Loucy (cell line): ENCODE measurements at regions not wholly inside any gene's neighbourhood (a gene's known extent, or its start where the extent isn't known, plus 50 kb on each side); places are given as distances from the start of the nearest gene placed in this dataset.
A peak's percentile ranks its signal among the peaks of the same experiment; 100 is the strongest.

Source experiments
- H2AFZ ChIP-seq: fragments of 200-600 bp; sonication (generic); 2 replicates; pipeline ENCODE4 v1.6.0; 2016; ENCODE audit warnings: antibody characterized with exemption, mild to moderate bottlenecking, low read length, moderate library complexity
- H3F3A ChIP-seq: fragments of 200-600 bp; 2 replicates; pipeline ENCODE4 v1.6.0; 2016; ENCODE audit warnings: antibody characterized with exemption, low read depth, mild to moderate bottlenecking
- H3K27me3 ChIP-seq: fragments of 200-600 bp; sonication (generic); 2 replicates; pipeline ENCODE4 v1.6.1; 2014; ENCODE audit warnings: low read length, mild to moderate bottlenecking; ENCODE audit not compliant: insufficient read depth, poor library complexity, severe bottlenecking
- H3K36me3 ChIP-seq: fragments of 200-600 bp; sonication (generic); 2 replicates; pipeline ENCODE4 v1.6.1; 2016; ENCODE audit warnings: low read length; ENCODE audit not compliant: insufficient read depth
- H3K4me1 ChIP-seq: fragments of 200-600 bp; sonication (generic); 2 replicates; pipeline ENCODE4 v1.5.1; 2014; ENCODE audit warnings: low read length, mild to moderate bottlenecking; ENCODE audit not compliant: insufficient read depth, poor library complexity, severe bottlenecking
- H3K4me2 ChIP-seq: fragments of 200-600 bp; sonication (generic); 2 replicates; pipeline ENCODE4 v1.6.0; 2014; ENCODE audit warnings: antibody characterized with exemption, low read length, low read depth, mild to moderate bottlenecking; ENCODE audit not compliant: poor library complexity, severe bottlenecking
- H3K4me3 ChIP-seq: fragments of 200-600 bp; sonication (generic); 2 replicates; pipeline ENCODE4 v1.5.1; 2014; ENCODE audit warnings: low read length, mild to moderate bottlenecking, mixed read lengths; ENCODE audit not compliant: poor library complexity, severe bottlenecking
- H3K79me2 ChIP-seq: fragments of 200-600 bp; sonication (generic); 2 replicates; pipeline ENCODE4 v1.6.1; 2014; ENCODE audit warnings: low read length; ENCODE audit not compliant: insufficient read depth
- H3K9ac ChIP-seq: fragments of 200-600 bp; sonication (generic); 2 replicates; pipeline ENCODE4 v1.6.0; 2014; ENCODE audit warnings: mild to moderate bottlenecking, low read depth, low read length, moderate library complexity; ENCODE audit not compliant: poor library complexity, severe bottlenecking
- H3K9me2 ChIP-seq: fragments of 200-600 bp; sonication (generic); replicated peaks from 2 replicates; pipeline ENCODE4 v1.6.1; 2016; ENCODE audit warnings: low read depth, low read length, mixed read lengths
- H3K9me3 ChIP-seq: fragments of 200-600 bp; sonication (generic); 2 replicates; pipeline ENCODE4 v1.6.1; 2014; ENCODE audit warnings: mild to moderate bottlenecking, antibody characterized with exemption, low read length, low read depth; ENCODE audit not compliant: insufficient read depth
- H4K20me1 ChIP-seq: fragments of 200-600 bp; sonication (generic); 2 replicates; pipeline ENCODE4 v1.6.0; 2014; ENCODE audit warnings: antibody characterized with exemption, low read length, mild to moderate bottlenecking; ENCODE audit not compliant: insufficient read depth, poor library complexity, severe bottlenecking
- CTCF ChIP-seq: fragments of 200-600 bp; sonication (generic); conservative IDR thresholded peaks from 2 replicates; pipeline ENCODE4 v1.5.1; 2014; ENCODE audit warnings: mild to moderate bottlenecking, antibody characterized with exemption, low read length
- EZH2phosphoT487 ChIP-seq: fragments of 200-600 bp; IDR thresholded peaks from 2 replicates; pipeline ENCODE4 v1.6.1; 2018; ENCODE audit warnings: antibody characterized with exemption, mild to moderate bottlenecking, moderate library complexity, borderline replicate concordance

- no peaks in the 10 kb centered on the region for H3K4me1 ChIP-seq
- no peaks in the 10 kb centered on the region for H3K79me2 ChIP-seq
- TF ChIP-seq EZH2phosphoT487 (no peak), CTCF (no peak)
- H3K9me3 ChIP-seq: no peaks in the 10 kb centered on the region
- no peaks in the 10 kb centered on the region for H4K20me1 ChIP-seq
- no peaks in the 10 kb centered on the region for H3K27me3 ChIP-seq
- H3F3A ChIP-seq: no peaks in the 10 kb centered on the region
- H3K9me2 ChIP-seq: no peaks in the 10 kb centered on the region
- no peak overlapping the region for H3K4me2 ChIP-seq
- no peak overlapping the region for H3K9ac ChIP-seq
- no peaks in the 10 kb centered on the region for H3K36me3 ChIP-seq
- no peak overlapping the region for H3K4me3 ChIP-seq
- no peak overlapping the region for H2AFZ ChIP-seq
These were observed 711.9 kb downstream of the C12orf50 start for GRCh38 chr12:87317302-87317701.

- Histone ChIP-seq H3K9me3 (no peaks in the 10 kb centered on the region), H3K4me3 (peak overlapping the region; percentile 0), H3K4me2 (no peak overlapping the region), H3K9me2 (no peaks in the 10 kb centered on the region), H2AFZ (no peak overlapping the region), H3K4me1 (no peaks in the 10 kb centered on the region), H4K20me1 (no peaks in the 10 kb centered on the region), H3K27me3 (no peaks in the 10 kb centered on the region), H3K36me3 (no peaks in the 10 kb centered on the region), H3K9ac (no peak overlapping the region), H3K79me2 (no peaks in the 10 kb centered on the region), H3F3A (no peaks in the 10 kb centered on the region)
- TF ChIP-seq EZH2phosphoT487 (no peak), CTCF (no peak)
These were observed 718.0 kb downstream of the C12orf50 start for GRCh38 chr12:87311206-87311605.

GRCh38 chr12:87310126-87310525, 719.1 kb downstream of the C12orf50 start:
- H3K9me2 ChIP-seq: no peaks in the 10 kb centered on the region
- no peaks in the 10 kb centered on the region for H3K9me3 ChIP-seq
- no peaks in the 10 kb centered on the region for H3K27me3 ChIP-seq
- H2AFZ ChIP-seq: no peak overlapping the region
- no peaks in the 10 kb centered on the region for H3K4me1 ChIP-seq
- H3K36me3 ChIP-seq: no peaks in the 10 kb centered on the region
- H3K9ac ChIP-seq: no peak overlapping the region
- no peaks in the 10 kb centered on the region for H3K79me2 ChIP-seq
- H3K4me2 ChIP-seq: no peak overlapping the region
- no peaks in the 10 kb centered on the region for H4K20me1 ChIP-seq
- TF ChIP-seq CTCF (no peak), EZH2phosphoT487 (no peak)
- H3K4me3 ChIP-seq: no peak overlapping the region
- H3F3A ChIP-seq: no peaks in the 10 kb centered on the region
